HG02973 (cell line): ENCODE measurements at regions not wholly inside any gene's neighbourhood (a gene's known extent, or its start where the extent isn't known, plus 50 kb on each side); places are given as distances from the start of the nearest gene placed in this dataset.

ENCODE experiments used
- ATAC-seq: cut with Tn5 transposase; IDR thresholded peaks from one replicate; pipeline ENCODE4 v1.9.1; 2021; ENCODE audit warnings: moderate library complexity; ENCODE audit not compliant: unreplicated experiment

DNA sequence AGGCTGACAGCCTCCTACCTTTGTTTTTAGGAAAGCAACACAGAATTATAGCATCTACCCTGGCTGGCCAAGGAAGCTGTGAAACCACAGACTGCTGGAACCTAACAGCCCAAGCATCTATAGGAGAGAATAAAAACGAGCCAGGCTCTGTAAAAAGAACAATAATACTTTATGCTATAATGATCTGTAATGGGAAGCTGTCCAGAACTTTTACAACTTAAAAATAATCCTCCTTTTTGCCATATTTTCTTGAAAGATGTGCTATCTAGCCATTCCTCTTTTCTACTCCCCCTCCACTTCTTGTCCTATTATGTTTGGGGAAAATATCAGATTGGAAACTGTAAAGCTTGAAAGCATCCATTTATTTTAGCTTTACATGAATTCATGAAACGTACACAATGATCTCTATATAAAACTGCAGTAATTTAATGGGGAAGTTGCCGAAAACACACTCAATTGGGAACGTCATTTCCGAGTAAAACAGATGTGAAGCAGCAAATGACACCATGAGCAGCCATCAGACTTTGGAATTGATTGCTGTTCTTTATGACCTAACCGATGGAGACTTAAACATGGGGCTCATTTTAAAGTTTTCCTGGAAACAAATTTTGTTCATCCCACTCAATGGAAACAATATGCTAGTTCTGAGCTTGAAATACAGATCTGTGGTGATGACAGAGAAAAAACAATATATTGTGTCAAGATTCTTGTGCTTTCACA lies 450.3 kb upstream of the CLINT1 start:
- ATAC-seq: no peak

DNA sequence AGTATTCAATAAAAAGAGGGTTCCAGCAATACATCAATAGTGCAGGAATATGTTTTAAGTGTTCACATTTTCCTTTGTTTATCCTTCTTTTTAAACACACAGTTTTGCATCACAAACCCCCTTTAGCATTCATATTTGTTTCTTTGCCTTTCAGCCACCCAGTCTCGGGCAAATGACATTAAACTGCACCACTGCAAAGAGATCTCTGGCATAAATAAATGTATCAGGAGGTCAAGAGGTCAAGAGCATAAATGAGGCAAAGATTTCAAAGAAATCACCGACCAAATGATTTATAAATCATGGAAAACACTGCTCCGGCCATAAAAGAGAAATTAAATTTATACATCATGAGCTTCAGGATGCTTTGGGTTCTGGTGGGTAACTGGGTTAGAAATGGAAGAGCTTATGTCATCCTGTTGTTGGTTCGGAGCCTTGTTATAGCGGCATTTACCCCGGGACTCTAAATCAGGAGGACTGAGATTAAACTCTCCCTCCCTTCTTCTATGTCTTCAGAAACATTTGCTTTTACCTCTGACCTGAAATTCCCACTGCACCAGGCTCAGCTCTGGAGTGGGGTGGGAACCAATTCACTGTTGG lies 449.6 kb upstream of the CLINT1 start:
- ATAC-seq: no peak

DNA sequence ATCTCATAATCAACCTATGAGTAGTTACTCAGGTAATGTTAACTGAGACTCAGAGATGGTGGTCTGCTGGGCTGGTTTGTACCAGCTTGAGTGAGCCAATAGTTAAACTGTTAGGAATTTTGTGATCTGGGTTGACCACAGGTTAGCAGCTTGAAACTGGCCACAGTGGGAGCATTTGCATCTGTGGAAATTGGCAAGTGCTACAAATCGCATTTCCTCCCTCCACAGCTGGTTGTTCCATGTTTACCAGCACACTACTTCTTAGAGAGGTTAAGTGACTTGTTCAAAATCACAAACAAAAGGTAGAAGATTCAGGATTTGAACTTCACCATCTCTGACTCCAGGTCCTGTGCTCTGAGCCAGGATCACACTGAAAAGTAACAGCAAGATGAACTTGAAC lies 446.9 kb upstream of the CLINT1 start:
- no peak for ATAC-seq

DNA sequence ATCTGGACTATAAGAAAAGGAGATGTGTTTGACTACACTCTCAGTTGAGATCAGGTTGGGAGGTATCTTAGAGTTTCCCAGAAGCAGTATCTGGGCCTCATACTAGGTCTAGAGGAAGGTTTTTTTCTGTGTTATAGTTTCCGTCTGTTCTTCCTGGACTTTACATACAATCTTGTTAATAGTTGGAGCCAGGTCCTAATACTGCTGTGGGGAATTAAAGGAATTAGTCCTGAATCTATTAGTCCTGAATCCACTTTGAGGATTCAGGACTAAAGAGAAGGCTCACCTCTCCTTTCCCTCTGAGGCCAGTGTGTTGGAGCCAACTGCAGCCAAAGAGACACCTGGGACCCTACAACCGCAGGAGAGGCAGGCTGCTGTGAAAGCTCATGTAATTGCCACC lies 445.7 kb upstream of the CLINT1 start:
- ATAC-seq: no peak

GRCh38 chr5:158303883-158304282 lies 444.9 kb upstream of the CLINT1 start:
- ATAC-seq: no peak

GRCh38 chr5:158303275-158303674 lies 444.3 kb upstream of the CLINT1 start:
- no peak for ATAC-seq

- no peak for ATAC-seq
These were observed 443.1 kb upstream of the CLINT1 start for GRCh38 chr5:158302029-158302428.

DNA sequence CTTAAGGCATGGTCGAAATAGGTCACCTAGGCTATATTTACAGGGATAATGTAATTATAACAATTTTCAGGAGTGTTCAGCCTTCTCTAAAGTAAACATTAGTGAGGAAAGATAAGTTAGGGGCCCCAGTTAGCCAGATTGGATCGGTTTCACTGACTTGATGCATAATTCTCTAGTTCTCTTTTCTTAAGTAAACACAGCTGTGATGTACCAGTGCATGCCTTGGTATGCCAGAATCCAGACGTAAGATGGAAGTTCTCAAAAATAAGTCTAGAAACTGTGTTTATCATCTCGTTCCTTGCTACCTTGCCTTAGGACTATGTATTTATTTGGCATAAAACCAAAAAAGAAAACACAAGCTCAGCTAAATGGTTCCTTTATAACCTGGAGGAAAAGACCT lies 442.2 kb upstream of the CLINT1 start:
- ATAC-seq: no peak

DNA sequence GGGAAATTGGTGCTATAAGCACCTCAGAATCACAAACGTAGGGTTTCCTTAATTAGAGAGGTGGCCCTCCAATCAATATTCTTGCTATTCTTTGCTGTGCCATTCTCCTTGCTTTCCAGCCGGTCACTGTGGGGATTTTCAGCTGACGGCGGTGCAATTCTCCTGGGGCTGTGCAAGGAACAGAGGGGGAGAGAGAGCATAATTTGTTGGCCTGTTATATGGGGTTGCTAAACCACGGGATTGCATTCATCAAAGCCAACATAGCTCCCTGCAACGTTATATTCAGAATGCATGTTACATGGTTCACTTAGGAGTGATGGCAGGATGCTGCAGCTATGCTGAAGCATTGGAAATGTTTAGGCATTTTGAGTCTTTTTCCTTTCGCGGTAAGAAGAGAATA lies 441.3 kb upstream of the CLINT1 start:
- ATAC-seq: no peak

DNA sequence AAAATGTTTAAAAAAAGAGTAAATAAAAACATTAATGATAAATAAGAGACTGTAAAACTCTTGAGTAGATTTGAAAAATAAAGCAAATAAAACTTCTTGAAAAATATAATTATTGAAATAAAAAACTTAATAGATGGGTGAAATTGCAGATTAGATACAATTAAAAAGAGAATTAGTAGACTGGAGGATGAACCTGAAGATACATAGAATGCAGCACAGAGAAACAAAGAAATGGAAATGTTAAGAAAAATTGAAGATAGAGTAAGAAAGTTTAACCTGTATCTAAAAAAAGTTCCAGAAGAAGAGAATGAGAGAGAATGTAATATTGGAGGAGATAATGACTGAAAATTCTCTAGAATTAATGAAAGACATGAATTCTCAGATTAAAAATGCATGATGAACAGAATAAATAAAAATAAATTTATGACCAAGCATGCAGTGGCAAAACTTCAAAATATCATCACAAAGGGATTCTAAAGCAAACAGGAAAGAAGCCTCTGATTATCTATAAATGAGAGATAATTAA lies 438.1 kb upstream of the CLINT1 start:
- ATAC-seq: no peak

- no peak for ATAC-seq
These were observed 435.8 kb upstream of the CLINT1 start for GRCh38 chr5:158294701-158295100.

GRCh38 chr5:158292981-158293380 lies 434.0 kb upstream of the CLINT1 start:
- no peak for ATAC-seq

DNA sequence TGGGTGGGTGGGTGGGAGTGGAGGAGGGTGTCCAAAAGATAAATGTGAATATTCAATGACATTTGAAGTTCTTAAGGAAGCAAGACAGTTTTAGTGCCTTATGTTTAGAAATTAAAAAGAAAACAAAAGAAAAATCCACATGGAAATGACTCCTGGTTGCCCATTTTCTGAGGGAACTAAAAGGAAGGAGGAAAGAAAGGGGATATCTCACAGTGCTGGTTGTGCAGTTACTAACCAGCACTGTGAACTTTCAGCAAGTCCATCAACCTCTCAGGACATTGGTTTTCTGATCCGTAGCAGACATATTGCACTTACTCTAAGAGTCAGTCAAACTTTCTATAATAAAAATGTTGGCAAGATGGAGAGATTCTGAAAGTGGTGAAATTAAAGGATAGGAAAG lies 431.0 kb upstream of the CLINT1 start:
- no peak for ATAC-seq

- no peak for ATAC-seq
These were observed 429.3 kb upstream of the CLINT1 start for GRCh38 chr5:158288272-158288657.

DNA sequence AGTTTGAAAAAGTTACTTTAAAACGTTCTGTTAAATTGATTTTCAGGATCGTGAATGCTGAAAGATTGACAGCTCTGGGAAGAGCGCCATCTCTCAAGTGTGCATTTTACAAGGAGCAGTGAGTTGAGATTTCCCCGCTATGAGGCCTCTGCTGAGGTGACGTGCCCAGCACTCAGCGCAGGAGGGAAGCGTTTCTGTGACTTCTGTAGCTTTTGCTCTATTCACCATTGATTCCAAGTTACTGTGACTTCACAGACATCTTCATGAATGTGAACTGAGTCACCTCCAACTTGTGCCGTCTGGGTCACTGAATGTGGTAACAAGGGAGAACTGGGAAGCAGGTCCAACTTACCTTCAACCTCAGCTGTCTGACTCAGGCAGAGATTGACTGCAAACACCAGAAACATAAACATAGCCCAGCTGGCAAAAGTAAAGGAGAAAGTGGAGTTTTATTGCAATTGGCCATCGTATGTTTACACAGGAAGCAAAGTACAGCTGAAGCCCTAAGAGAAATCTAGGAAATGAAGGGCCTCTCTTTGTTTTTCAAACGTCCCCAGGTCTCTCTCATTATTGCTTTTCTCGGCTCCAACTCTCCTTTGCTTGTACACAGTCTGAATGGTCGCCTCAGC lies 428.8 kb upstream of the CLINT1 start:
- ATAC-seq: no peak

DNA sequence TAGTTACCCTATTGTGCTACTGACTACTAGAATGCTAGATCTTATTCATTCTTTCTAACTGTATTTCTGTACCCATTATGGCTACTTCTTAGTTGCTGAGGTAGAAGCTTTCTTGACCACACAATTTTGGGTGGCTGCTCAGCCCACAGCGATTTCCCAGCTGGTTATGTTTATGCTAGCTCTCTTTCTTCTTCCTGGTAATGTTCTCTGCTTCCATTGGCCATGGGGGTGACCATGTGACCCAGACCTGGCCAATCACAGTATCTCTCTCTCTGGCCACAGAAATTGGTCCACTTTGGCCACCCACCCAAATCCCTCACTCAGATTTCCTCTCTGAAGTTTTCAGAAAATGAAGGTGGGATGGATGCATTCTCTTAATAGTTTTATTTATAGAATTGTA lies 427.9 kb upstream of the CLINT1 start:
- ATAC-seq: no peak

DNA sequence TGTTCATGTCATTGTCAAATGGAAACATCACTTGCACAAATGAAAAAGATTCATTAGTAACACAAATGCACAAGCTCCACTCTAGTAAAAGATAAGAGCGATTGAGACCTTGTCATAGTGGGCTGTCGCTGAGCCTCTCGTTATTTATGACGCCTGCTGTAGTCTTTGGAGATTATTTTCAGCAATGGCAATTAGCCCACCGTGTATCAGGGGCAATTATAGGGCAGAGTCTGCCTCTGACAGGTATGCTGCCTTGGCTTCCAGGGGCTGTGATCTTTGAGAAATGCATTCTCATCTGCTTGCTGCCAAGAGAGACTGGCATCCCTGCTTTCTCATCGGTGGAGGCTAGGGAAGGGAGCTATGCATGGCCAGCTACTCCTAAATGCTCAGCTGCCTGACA lies 426.8 kb upstream of the CLINT1 start:
- no peak for ATAC-seq

DNA sequence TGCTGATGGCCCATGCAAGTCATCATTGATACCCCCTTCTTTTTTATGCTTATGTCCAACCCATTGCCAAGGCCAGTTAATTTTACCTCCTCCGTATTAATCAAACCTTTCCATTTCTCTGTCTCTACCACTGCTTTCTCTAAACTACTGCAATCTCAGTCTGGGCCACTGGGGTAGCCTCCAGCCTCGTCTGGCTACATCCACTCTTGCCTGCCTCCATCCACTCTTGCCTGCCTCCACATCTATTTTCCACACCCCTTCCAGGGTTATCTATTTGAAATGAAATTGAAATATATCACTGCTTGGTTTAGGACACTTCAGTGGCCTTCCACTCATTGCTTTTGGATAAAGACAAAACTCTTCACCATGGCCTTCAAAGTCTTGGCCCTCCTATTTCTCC lies 425.3 kb upstream of the CLINT1 start:
- no peak for ATAC-seq

GRCh38 chr5:158283397-158283796 lies 424.5 kb upstream of the CLINT1 start:
- ATAC-seq: no peak

GRCh38 chr5:158278216-158278925 lies 419.4 kb upstream of the CLINT1 start:
- no peak for ATAC-seq

DNA sequence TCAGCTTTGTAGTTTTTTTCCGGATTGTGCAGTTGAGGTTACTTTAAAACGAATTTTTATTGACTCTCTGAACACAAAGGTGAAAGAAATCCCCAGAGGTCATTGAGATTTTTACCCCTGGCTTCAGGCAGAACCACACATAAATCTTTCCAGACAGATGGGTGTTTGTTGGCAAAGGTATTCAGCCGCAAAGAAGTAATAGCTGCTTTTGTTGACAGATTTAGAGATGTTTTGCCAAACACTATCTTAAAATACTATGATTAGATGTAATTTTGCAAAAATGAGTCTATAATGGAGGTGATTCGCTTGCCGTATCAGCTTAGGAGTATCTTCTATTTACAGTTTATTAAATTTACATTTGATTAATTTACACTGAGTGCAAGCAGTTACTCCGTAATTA lies 418.3 kb upstream of the CLINT1 start:
- ATAC-seq: no peak

DNA sequence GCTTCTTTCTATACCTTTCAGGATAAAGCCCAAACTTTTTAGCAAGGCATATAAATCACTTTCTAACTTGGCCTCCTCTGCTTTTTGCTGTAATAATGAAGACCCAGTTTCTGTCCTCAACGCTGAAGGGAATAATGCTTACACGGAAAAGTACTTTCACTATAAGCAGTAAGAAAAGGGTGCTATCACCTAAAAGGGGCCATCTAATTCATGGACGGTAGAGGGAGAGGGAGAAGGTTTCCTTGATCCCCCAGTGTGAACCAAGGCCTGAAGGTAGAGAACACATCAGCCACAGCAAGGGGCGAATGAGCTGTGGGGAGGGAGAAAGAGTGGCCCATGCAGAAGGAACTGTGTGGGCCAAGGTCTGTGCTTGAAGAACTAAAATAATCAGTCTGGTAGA lies 417.7 kb upstream of the CLINT1 start:
- no peak for ATAC-seq
